ENCODE measurements at regions not wholly inside any gene's neighbourhood (a gene's known extent, or its start where the extent isn't known, plus 50 kb on each side); places are given as distances from the start of the nearest gene placed in this dataset.
"Not testable (repeated sequence)": the region's sequence is repeated elsewhere in the genome, so short reads cannot be mapped to it uniquely, and the experiment has no call there.

GRCh38 chr1:146771409-146771808 lies 166.7 kb upstream of the NBPF12 start:
- H3K9me3 ChIP-seq (ENCODE audit: control extremely low read depth in 1 of 5, control insufficient read depth in 4 of 5, insufficient read depth in 2 of 5, low read depth in 1 of 5, low read length in 4 of 5); H3K36me3 ChIP-seq (ENCODE audit: control insufficient read depth in 4 of 4, insufficient read depth in 4 of 4, low read length in 3 of 4); POLR2A ChIA-PET; H3K27me3 ChIP-seq (replicated peaks in 2 of 5; ENCODE audit: control insufficient read depth in 4 of 5, insufficient read depth in 5 of 5, low read length in 4 of 5); CTCF ChIA-PET; H3K27ac ChIP-seq (ENCODE audit: insufficient read depth in 1 of 2, low read depth in 1 of 2, low read length in 2 of 2, poor library complexity in 1 of 2, severe bottlenecking in 2 of 2); DNase-seq; H3K4me3 ChIP-seq (ENCODE audit: control insufficient read depth in 1 of 7, extremely low read depth in 1 of 7, insufficient read depth in 4 of 7, low read depth in 2 of 7, low read length in 6 of 7); H3K4me1 ChIP-seq (ENCODE audit: control extremely low read depth in 1 of 4, control insufficient read depth in 4 of 4, insufficient read depth in 4 of 4, low read length in 3 of 4): not testable (repeated sequence)
- WGBS (ENCODE audit: insufficient coverage), result 100% methylated on average over 1 of the region's 16 CpGs

GRCh38 chr1:146770998-146771397 lies 167.1 kb upstream of the NBPF12 start:
- H3K27me3 ChIP-seq (replicated peaks in 2 of 5; ENCODE audit: control insufficient read depth in 4 of 5, insufficient read depth in 5 of 5, low read length in 4 of 5); H3K4me3 ChIP-seq (ENCODE audit: control insufficient read depth in 1 of 7, extremely low read depth in 1 of 7, insufficient read depth in 4 of 7, low read depth in 2 of 7, low read length in 6 of 7); DNase-seq; CTCF ChIA-PET; H3K9me3 ChIP-seq (ENCODE audit: control extremely low read depth in 1 of 5, control insufficient read depth in 4 of 5, insufficient read depth in 2 of 5, low read depth in 1 of 5, low read length in 4 of 5); H3K27ac ChIP-seq (ENCODE audit: insufficient read depth in 1 of 2, low read depth in 1 of 2, low read length in 2 of 2, poor library complexity in 1 of 2, severe bottlenecking in 2 of 2); POLR2A ChIA-PET; H3K4me1 ChIP-seq (ENCODE audit: control extremely low read depth in 1 of 4, control insufficient read depth in 4 of 4, insufficient read depth in 4 of 4, low read length in 3 of 4); H3K36me3 ChIP-seq (ENCODE audit: control insufficient read depth in 4 of 4, insufficient read depth in 4 of 4, low read length in 3 of 4): not testable (repeated sequence)
- no CpG with 5 or more reads among the region's 3 CpGs for WGBS (ENCODE audit: insufficient coverage)

DNA sequence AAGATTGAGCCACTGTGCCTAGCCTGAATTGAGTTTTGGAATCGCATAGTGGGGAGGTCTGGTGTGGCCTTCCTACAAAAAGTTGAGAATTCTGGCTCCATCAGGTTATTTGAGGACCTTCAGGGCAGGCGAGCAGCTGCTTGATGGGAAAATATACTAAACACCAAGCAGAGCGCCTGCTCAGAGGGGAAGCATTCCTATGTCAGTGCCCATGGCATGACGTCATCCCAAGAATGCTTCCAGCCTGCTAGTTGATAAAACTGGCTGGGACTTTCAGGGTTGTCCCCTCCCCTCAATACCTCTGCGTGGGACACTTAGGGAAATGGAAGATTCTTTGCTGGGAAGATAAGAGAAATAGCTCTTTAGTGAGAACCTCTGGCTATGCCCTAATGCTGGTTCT lies 174.9 kb upstream of the NBPF12 start:
- H3K4me3 ChIP-seq (ENCODE audit: control insufficient read depth in 1 of 7, extremely low read depth in 1 of 7, insufficient read depth in 4 of 7, low read depth in 2 of 7, low read length in 6 of 7); DNase-seq; H3K9me3 ChIP-seq (ENCODE audit: control extremely low read depth in 1 of 5, control insufficient read depth in 4 of 5, insufficient read depth in 2 of 5, low read depth in 1 of 5, low read length in 4 of 5); POLR2A ChIA-PET; H3K27me3 ChIP-seq (replicated peaks in 2 of 5; ENCODE audit: control insufficient read depth in 4 of 5, insufficient read depth in 5 of 5, low read length in 4 of 5); H3K4me1 ChIP-seq (ENCODE audit: control extremely low read depth in 1 of 4, control insufficient read depth in 4 of 4, insufficient read depth in 4 of 4, low read length in 3 of 4); H3K27ac ChIP-seq (ENCODE audit: insufficient read depth in 1 of 2, low read depth in 1 of 2, low read length in 2 of 2, poor library complexity in 1 of 2, severe bottlenecking in 2 of 2); CTCF ChIA-PET; H3K36me3 ChIP-seq (ENCODE audit: control insufficient read depth in 4 of 4, insufficient read depth in 4 of 4, low read length in 3 of 4): not testable (repeated sequence)
- WGBS (ENCODE audit: insufficient coverage), result no CpG with 5 or more reads among the region's 5 CpGs

GRCh38 chr1:146756858-146757257 lies 181.3 kb upstream of the NBPF12 start:
- WGBS (ENCODE audit: insufficient coverage), result no CpG with 5 or more reads among the region's 4 CpGs
- POLR2A ChIA-PET, result not testable (repeated sequence)

DNA sequence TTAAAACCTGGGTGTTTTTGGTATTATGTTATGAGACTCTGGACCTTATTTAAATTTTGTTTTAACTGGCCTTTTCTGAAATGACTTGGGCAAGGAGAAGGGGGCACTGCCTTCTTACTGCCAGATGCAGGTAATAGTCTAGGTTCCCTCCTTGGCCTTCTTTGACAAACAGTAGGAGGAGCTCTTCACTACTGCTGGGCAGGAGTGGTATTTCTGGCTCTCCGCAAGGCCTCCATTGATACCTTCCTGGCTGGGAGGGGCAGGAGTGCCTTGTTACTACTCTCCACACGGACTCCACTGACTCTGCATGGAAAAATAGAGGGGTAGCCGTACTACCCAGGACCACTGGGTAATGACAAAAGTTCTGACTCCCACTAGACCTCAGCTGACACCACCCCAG lies 189.4 kb upstream of the NBPF12 start:
- H3K4me1 ChIP-seq (ENCODE audit: control extremely low read depth in 1 of 4, control insufficient read depth in 4 of 4, insufficient read depth in 4 of 4, low read length in 3 of 4); H3K27ac ChIP-seq (ENCODE audit: insufficient read depth in 1 of 2, low read depth in 1 of 2, low read length in 2 of 2, poor library complexity in 1 of 2, severe bottlenecking in 2 of 2); H3K36me3 ChIP-seq (ENCODE audit: control insufficient read depth in 4 of 4, insufficient read depth in 4 of 4, low read length in 3 of 4); CTCF ChIA-PET; H3K9me3 ChIP-seq (ENCODE audit: control extremely low read depth in 1 of 5, control insufficient read depth in 4 of 5, insufficient read depth in 2 of 5, low read depth in 1 of 5, low read length in 4 of 5); DNase-seq; POLR2A ChIA-PET; H3K4me3 ChIP-seq (ENCODE audit: control insufficient read depth in 1 of 7, extremely low read depth in 1 of 7, insufficient read depth in 4 of 7, low read depth in 2 of 7, low read length in 6 of 7); H3K27me3 ChIP-seq (replicated peaks in 2 of 5; ENCODE audit: control insufficient read depth in 4 of 5, insufficient read depth in 5 of 5, low read length in 4 of 5): not testable (repeated sequence)
- WGBS (ENCODE audit: insufficient coverage), result no CpG with 5 or more reads among the region's 3 CpGs

More at GRCh38 chr1:146756858-146757257, 181.3 kb upstream of the NBPF12 start:
- DNase-seq; H3K4me3 ChIP-seq (ENCODE audit: control insufficient read depth in 1 of 7, extremely low read depth in 1 of 7, insufficient read depth in 4 of 7, low read depth in 2 of 7, low read length in 6 of 7); H3K36me3 ChIP-seq (ENCODE audit: control insufficient read depth in 4 of 4, insufficient read depth in 4 of 4, low read length in 3 of 4); H3K9me3 ChIP-seq (ENCODE audit: control extremely low read depth in 1 of 5, control insufficient read depth in 4 of 5, insufficient read depth in 2 of 5, low read depth in 1 of 5, low read length in 4 of 5); CTCF ChIA-PET; H3K27ac ChIP-seq (ENCODE audit: insufficient read depth in 1 of 2, low read depth in 1 of 2, low read length in 2 of 2, poor library complexity in 1 of 2, severe bottlenecking in 2 of 2); H3K27me3 ChIP-seq (replicated peaks in 2 of 5; ENCODE audit: control insufficient read depth in 4 of 5, insufficient read depth in 5 of 5, low read length in 4 of 5); H3K4me1 ChIP-seq (ENCODE audit: control extremely low read depth in 1 of 4, control insufficient read depth in 4 of 4, insufficient read depth in 4 of 4, low read length in 3 of 4): not testable (repeated sequence)

DNA sequence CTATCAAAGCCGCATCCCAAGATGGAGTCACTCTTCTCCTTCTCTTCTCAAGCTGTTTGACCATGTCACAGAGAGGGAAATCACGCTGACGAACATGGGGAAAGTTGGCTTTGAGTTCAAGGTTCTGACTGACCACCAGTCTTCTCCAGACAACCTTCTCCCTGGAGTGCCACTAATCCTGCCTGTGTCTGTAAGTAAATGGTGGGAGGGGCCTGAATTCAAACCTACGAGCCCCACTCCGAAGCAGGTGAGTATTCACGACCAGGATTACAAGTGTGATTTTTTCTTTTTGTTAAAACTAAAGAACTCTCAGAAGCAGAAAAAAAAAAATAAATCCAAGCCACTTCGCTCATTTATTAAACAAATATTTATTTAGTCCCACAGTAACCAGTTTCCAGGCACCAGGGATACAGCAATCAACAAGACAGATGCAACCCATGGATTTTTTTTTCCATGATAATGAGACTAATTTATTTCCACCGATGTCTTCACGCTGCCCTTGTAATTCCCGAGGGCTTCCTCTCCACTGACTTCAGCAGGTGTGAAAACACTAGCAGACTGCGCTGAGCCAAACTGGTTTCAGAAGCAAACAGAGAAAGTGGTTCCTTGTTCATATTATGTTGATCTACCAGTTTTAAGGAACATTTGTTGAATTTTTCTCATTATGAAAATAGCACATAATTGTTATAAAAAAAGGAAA lies 206.0 kb upstream of the NBPF12 start:
- POLR2A ChIA-PET; H3K27me3 ChIP-seq (replicated peaks in 2 of 5; ENCODE audit: control insufficient read depth in 4 of 5, insufficient read depth in 5 of 5, low read length in 4 of 5); H3K27ac ChIP-seq (ENCODE audit: insufficient read depth in 1 of 2, low read depth in 1 of 2, low read length in 2 of 2, poor library complexity in 1 of 2, severe bottlenecking in 2 of 2); H3K4me1 ChIP-seq (ENCODE audit: control extremely low read depth in 1 of 4, control insufficient read depth in 4 of 4, insufficient read depth in 4 of 4, low read length in 3 of 4); H3K36me3 ChIP-seq (ENCODE audit: control insufficient read depth in 4 of 4, insufficient read depth in 4 of 4, low read length in 3 of 4); DNase-seq; CTCF ChIA-PET; H3K4me3 ChIP-seq (ENCODE audit: control insufficient read depth in 1 of 7, extremely low read depth in 1 of 7, insufficient read depth in 4 of 7, low read depth in 2 of 7, low read length in 6 of 7); H3K9me3 ChIP-seq (ENCODE audit: control extremely low read depth in 1 of 5, control insufficient read depth in 4 of 5, insufficient read depth in 2 of 5, low read depth in 1 of 5, low read length in 4 of 5): not testable (repeated sequence)
- no CpG with 5 or more reads among the region's 11 CpGs for WGBS (ENCODE audit: insufficient coverage)

- H3K36me3 ChIP-seq (ENCODE audit: control insufficient read depth in 4 of 4, insufficient read depth in 4 of 4, low read length in 3 of 4); H3K27ac ChIP-seq (ENCODE audit: insufficient read depth in 1 of 2, low read depth in 1 of 2, low read length in 2 of 2, poor library complexity in 1 of 2, severe bottlenecking in 2 of 2); CTCF ChIA-PET; H3K27me3 ChIP-seq (replicated peaks in 2 of 5; ENCODE audit: control insufficient read depth in 4 of 5, insufficient read depth in 5 of 5, low read length in 4 of 5); H3K9me3 ChIP-seq (ENCODE audit: control extremely low read depth in 1 of 5, control insufficient read depth in 4 of 5, insufficient read depth in 2 of 5, low read depth in 1 of 5, low read length in 4 of 5); DNase-seq; POLR2A ChIA-PET; H3K4me1 ChIP-seq (ENCODE audit: control extremely low read depth in 1 of 4, control insufficient read depth in 4 of 4, insufficient read depth in 4 of 4, low read length in 3 of 4); H3K4me3 ChIP-seq (ENCODE audit: control insufficient read depth in 1 of 7, extremely low read depth in 1 of 7, insufficient read depth in 4 of 7, low read depth in 2 of 7, low read length in 6 of 7): not testable (repeated sequence)
- WGBS (ENCODE audit: insufficient coverage), result no CpG with 5 or more reads among the region's 9 CpGs
These were observed 208.3 kb upstream of the NBPF12 start for GRCh38 chr1:146729642-146730344.

All from common myeloid progenitor, CD34-positive (primary cell).